ENCODE measurements at regions not wholly inside any gene's neighbourhood (a gene's known extent, or its start where the extent isn't known, plus 50 kb on each side); places are given as distances from the start of the nearest gene placed in this dataset.

GRCh38 chr14:30235485-30235884, 307.8 kb upstream of the PRKD1 start:
- no peaks in the 10 kb centered on the region for H3K4me1 ChIP-seq
- no peak overlapping the region for H3K4me3 ChIP-seq
- no peaks in the 10 kb centered on the region for H3K36me3 ChIP-seq (ENCODE audit: low read depth, missing control alignments)
- intact Hi-C loops (cut with DNase I; ENCODE audit: low total_unique reads): no loop called here
- TF ChIP-seq POLR2A (IDR thresholded peaks at IDR 0.05): no peak
- TF ChIP-seq CTCF (IDR thresholded peaks at IDR 0.05): no peak
- H3K27me3 ChIP-seq: no peaks in the 10 kb centered on the region
- no peak overlapping the region for H3K27ac ChIP-seq
- 90 to 96% methylated on average over 2 of the region's 2 CpGs for WGBS, 2 donors
- no peak for DNase-seq
- H3K9me3 ChIP-seq: no peaks in the 10 kb centered on the region

- DNase-seq: no peak
- no peak overlapping the region for H3K27ac ChIP-seq
- no peaks in the 10 kb centered on the region for H3K4me1 ChIP-seq
- no peaks in the 10 kb centered on the region for H3K9me3 ChIP-seq
- intact Hi-C loops (cut with DNase I; ENCODE audit: low total_unique reads): no loop called here
- TF ChIP-seq CTCF (IDR thresholded peaks at IDR 0.05) (no peak), POLR2A (IDR thresholded peaks at IDR 0.05) (no peak)
- no peaks in the 10 kb centered on the region for H3K36me3 ChIP-seq (ENCODE audit: low read depth, missing control alignments)
- 97 to 98% methylated on average over 4 of the region's 4 CpGs for WGBS, 2 donors
- no peak overlapping the region for H3K4me3 ChIP-seq
- H3K27me3 ChIP-seq: no peaks in the 10 kb centered on the region
Observed at GRCh38 chr14:30238936-30239335, 311.3 kb upstream of the PRKD1 start.

GRCh38 chr14:30240018-30240417, 312.4 kb upstream of the PRKD1 start:
- no peak overlapping the region for H3K4me3 ChIP-seq
- H3K27me3 ChIP-seq: no peaks in the 10 kb centered on the region
- intact Hi-C loops (cut with DNase I; ENCODE audit: low total_unique reads): no loop called here
- no peak overlapping the region for H3K27ac ChIP-seq
- 69 to 77% methylated on average over 4 of the region's 4 CpGs for WGBS, 2 donors
- no peaks in the 10 kb centered on the region for H3K4me1 ChIP-seq
- DNase-seq: no peak
- TF ChIP-seq CTCF (IDR thresholded peaks at IDR 0.05) (no peak), POLR2A (IDR thresholded peaks at IDR 0.05) (no peak)
- no peaks in the 10 kb centered on the region for H3K9me3 ChIP-seq
- no peaks in the 10 kb centered on the region for H3K36me3 ChIP-seq (ENCODE audit: low read depth, missing control alignments)

- WGBS, 2 donors: 41 to 65% methylated on average over 3 of the region's 3 CpGs
- no peak for TF ChIP-seq POLR2A (IDR thresholded peaks at IDR 0.05)
- no peak for TF ChIP-seq CTCF (IDR thresholded peaks at IDR 0.05)
Observed at GRCh38 chr14:30240685-30241084, 313.0 kb upstream of the PRKD1 start.

GRCh38 chr14:30242744-30243143, 315.1 kb upstream of the PRKD1 start:
- Histone ChIP-seq H3K27ac (no peak overlapping the region), H3K9me3 (no peaks in the 10 kb centered on the region), H3K36me3 (ENCODE audit: low read depth, missing control alignments) (no peaks in the 10 kb centered on the region), H3K4me1 (no peaks in the 10 kb centered on the region), H3K27me3 (no peaks in the 10 kb centered on the region), H3K4me3 (no peak overlapping the region)
- no peak for DNase-seq
- 86 to 91% methylated on average over 2 of the region's 2 CpGs for WGBS, 2 donors
- no peak for TF ChIP-seq CTCF (IDR thresholded peaks at IDR 0.05)
- intact Hi-C loops (cut with DNase I; ENCODE audit: low total_unique reads): no loop called here

More at GRCh38 chr14:30240685-30241084, 313.0 kb upstream of the PRKD1 start:
- no peak for DNase-seq
- intact Hi-C loops (cut with DNase I; ENCODE audit: low total_unique reads): no loop called here
- no peaks in the 10 kb centered on the region for H3K36me3 ChIP-seq (ENCODE audit: low read depth, missing control alignments)
- H3K9me3 ChIP-seq: no peaks in the 10 kb centered on the region
- no peaks in the 10 kb centered on the region for H3K27me3 ChIP-seq
- no peaks in the 10 kb centered on the region for H3K4me1 ChIP-seq
- H3K27ac ChIP-seq: no peak overlapping the region
- H3K4me3 ChIP-seq: no peak overlapping the region
